Keratinocyte (primary cell): ENCODE measurements at regions not wholly inside any gene's neighbourhood (a gene's known extent, or its start where the extent isn't known, plus 50 kb on each side); places are given as distances from the start of the nearest gene placed in this dataset.

Source experiments
- EZH2 ChIP-seq: IDR thresholded peaks from one replicate; pipeline ENCODE4 v1.6.1; 2012; ENCODE audit warnings: inconsistent platforms, mild to moderate bottlenecking, low read length, moderate library complexity
- TF ChIP-seq, protein P1 (sequence below), 3 experiments: IDR thresholded peaks in 1 of 3; conservative IDR thresholded peaks in 1 of 3; optimal IDR thresholded peaks in 1 of 3; 2 replicates in 2 of 3; 3 replicates in 1 of 3; pipeline versions ENCODE3 to v1.5.1; 2011; ENCODE audit warnings: low read length in 3 of 3, mild to moderate bottlenecking in 3 of 3, moderate library complexity in 2 of 3, control low read depth in 1 of 3, inconsistent platforms in 1 of 3; ENCODE audit not compliant: insufficient read depth in 2 of 3; ENCODE audit errors: extremely low read depth in 1 of 3

DNA sequence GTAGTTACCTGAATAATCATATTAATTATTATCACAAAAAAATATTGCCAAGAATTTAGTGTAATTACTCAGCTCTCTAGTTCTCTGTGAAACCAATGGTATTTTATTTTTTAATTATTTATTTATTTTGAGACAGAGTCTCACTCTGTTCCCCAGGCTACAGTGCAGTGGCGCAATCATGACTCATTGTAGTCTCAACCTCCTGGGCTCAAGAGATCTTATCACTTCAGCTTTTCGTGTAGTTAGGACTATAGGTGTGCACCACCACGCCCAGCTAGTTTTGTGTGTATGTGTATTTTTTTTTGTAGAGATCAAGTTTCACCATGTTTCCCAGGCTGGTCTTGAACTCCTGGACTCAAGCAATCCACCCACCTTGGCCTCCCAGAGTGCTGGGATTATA is 440.4 kb upstream of the CDH20 start:
- TF ChIP-seq, protein P1, sequence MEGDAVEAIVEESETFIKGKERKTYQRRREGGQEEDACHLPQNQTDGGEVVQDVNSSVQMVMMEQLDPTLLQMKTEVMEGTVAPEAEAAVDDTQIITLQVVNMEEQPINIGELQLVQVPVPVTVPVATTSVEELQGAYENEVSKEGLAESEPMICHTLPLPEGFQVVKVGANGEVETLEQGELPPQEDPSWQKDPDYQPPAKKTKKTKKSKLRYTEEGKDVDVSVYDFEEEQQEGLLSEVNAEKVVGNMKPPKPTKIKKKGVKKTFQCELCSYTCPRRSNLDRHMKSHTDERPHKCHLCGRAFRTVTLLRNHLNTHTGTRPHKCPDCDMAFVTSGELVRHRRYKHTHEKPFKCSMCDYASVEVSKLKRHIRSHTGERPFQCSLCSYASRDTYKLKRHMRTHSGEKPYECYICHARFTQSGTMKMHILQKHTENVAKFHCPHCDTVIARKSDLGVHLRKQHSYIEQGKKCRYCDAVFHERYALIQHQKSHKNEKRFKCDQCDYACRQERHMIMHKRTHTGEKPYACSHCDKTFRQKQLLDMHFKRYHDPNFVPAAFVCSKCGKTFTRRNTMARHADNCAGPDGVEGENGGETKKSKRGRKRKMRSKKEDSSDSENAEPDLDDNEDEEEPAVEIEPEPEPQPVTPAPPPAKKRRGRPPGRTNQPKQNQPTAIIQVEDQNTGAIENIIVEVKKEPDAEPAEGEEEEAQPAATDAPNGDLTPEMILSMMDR (optimal IDR thresholded peaks at IDR 0.05 in 1 of 3, IDR thresholded peaks at IDR 0.05 in 1 of 3, conservative IDR thresholded peaks at IDR 0.05 in 1 of 3; ENCODE audit: extremely low read depth in 1 of 3, insufficient read depth in 2 of 3, low read length in 3 of 3): no peak
- TF ChIP-seq EZH2: no peak
